CD14-positive monocyte (primary cell): ENCODE measurements at regions not wholly inside any gene's neighbourhood (a gene's known extent, or its start where the extent isn't known, plus 50 kb on each side); places are given as distances from the start of the nearest gene placed in this dataset.

Experiments used
- DNase-seq, 3 donors: peaks; one replicate each; pipeline ENCODE4 v3.0.0-alpha.2; 2011 to 2022
- H2AFZ ChIP-seq: 2 replicates; pipeline ENCODE4 v1.6.0; 2012; ENCODE audit warnings: mild to moderate bottlenecking, low read depth, low read length, inconsistent platforms; ENCODE audit not compliant: insufficient read depth, poor library complexity, severe bottlenecking
- H3K27ac ChIP-seq, 2 donors: 1 replicate in 1 of 2; 2 replicates in 1 of 2; pipeline ENCODE4 v1.5.1; 2012 to 2013; ENCODE audit warnings: low read length in 2 of 2, control low read depth in 1 of 2, inconsistent platforms in 1 of 2, low read depth in 1 of 2, mild to moderate bottlenecking in 1 of 2
- H3K27me3 ChIP-seq, 2 donors: one replicate each; pipeline versions ENCODE4 v1.6.0 to v1.6.1; 2011 to 2013; ENCODE audit warnings: low read length in 2 of 2; ENCODE audit not compliant: control insufficient read depth in 2 of 2, insufficient read depth in 2 of 2
- H3K36me3 ChIP-seq, 2 donors: replicated peaks in 1 of 2; 1 replicate in 1 of 2; 2 replicates in 1 of 2; pipeline versions ENCODE4 v1.5.1 to v1.6.1; 2012 to 2013; ENCODE audit warnings: low read length in 2 of 2, control low read depth in 1 of 2, inconsistent platforms in 1 of 2, mild to moderate bottlenecking in 1 of 2; ENCODE audit not compliant: insufficient read depth in 2 of 2, control insufficient read depth in 1 of 2
- H3K4me1 ChIP-seq, 2 donors: 1 replicate in 1 of 2; 2 replicates in 1 of 2; pipeline versions ENCODE4 v1.5.1 to v1.6.1; 2012 to 2013; ENCODE audit warnings: low read length in 2 of 2, control low read depth in 1 of 2, inconsistent platforms in 1 of 2, mild to moderate bottlenecking in 1 of 2, moderate library complexity in 1 of 2; ENCODE audit not compliant: insufficient read depth in 2 of 2, control insufficient read depth in 1 of 2
- H3K4me2 ChIP-seq: replicated peaks from 2 replicates; pipeline ENCODE3; 2012; ENCODE audit warnings: low read length, moderate library complexity, mild to moderate bottlenecking; ENCODE audit not compliant: poor library complexity, severe bottlenecking; ENCODE audit errors: extremely low read depth
- H3K4me3 ChIP-seq, 3 experiments: fragments of 200-600 bp in 1 of 3; sonication (generic) in 1 of 3; replicated peaks in 1 of 3; 1 replicate in 2 of 3; 2 replicates in 1 of 3; pipeline ENCODE4 v1.5.1; 2011 to 2013; ENCODE audit warnings: low read length in 3 of 3, mild to moderate bottlenecking in 3 of 3, control low read depth in 2 of 3, low read depth in 2 of 3, inconsistent platforms in 1 of 3, moderate library complexity in 1 of 3
- H3K79me2 ChIP-seq: 2 replicates; pipeline ENCODE4 v1.6.0; 2012; ENCODE audit warnings: mild to moderate bottlenecking, control low read depth, inconsistent platforms, low read length, moderate library complexity; ENCODE audit not compliant: insufficient read depth
- H3K9ac ChIP-seq: 2 replicates; pipeline ENCODE4 v1.6.0; 2017; ENCODE audit warnings: low read length, mild to moderate bottlenecking; ENCODE audit not compliant: insufficient read depth, poor library complexity, severe bottlenecking
- H3K9me3 ChIP-seq, 2 donors: replicated peaks in 1 of 2; 1 replicate in 1 of 2; 2 replicates in 1 of 2; pipeline versions ENCODE4 v1.5.1 to v1.6.1; 2012 to 2013; ENCODE audit warnings: low read length in 2 of 2, control low read depth in 1 of 2; ENCODE audit not compliant: control insufficient read depth in 1 of 2, insufficient read depth in 1 of 2
- H4K20me1 ChIP-seq: 2 replicates; pipeline ENCODE4 v1.6.0; 2012; ENCODE audit warnings: mild to moderate bottlenecking, low read length, control low read depth, moderate library complexity; ENCODE audit not compliant: insufficient read depth
- H3K27ac Mint-ChIP-seq, 7 donors: one replicate each; pipeline ENCODE4 v1.8.0; 2020; ENCODE audit warnings: mild to moderate bottlenecking in 7 of 7, mixed read lengths in 7 of 7, moderate library complexity in 6 of 7, inconsistent platforms in 2 of 7
- H3K27me3 Mint-ChIP-seq, 3 donors: one replicate each; pipeline ENCODE4 v1.8.0; 2021 to 2022; ENCODE audit warnings: low read depth in 3 of 3, mild to moderate bottlenecking in 3 of 3, mixed read lengths in 3 of 3, moderate library complexity in 3 of 3, inconsistent platforms in 1 of 3
- H3K36me3 Mint-ChIP-seq, 2 donors: one replicate each; pipeline ENCODE4 v1.8.0; 2020; ENCODE audit warnings: mixed read lengths in 2 of 2, inconsistent platforms in 1 of 2, mild to moderate bottlenecking in 1 of 2
- H3K4me1 Mint-ChIP-seq: one replicate; pipeline ENCODE4 v1.8.0; 2020; ENCODE audit warnings: mild to moderate bottlenecking, mixed read lengths
- H3K4me3 Mint-ChIP-seq, 2 donors: one replicate each; pipeline ENCODE4 v1.8.0; 2020; ENCODE audit warnings: mild to moderate bottlenecking in 2 of 2, mixed read lengths in 2 of 2, moderate library complexity in 1 of 2
- H3K9me3 Mint-ChIP-seq, 7 donors: one replicate each; pipeline ENCODE4 v1.8.0; 2020 to 2022; ENCODE audit warnings: mixed read lengths in 7 of 7, mild to moderate bottlenecking in 6 of 7, moderate library complexity in 6 of 7, inconsistent platforms in 2 of 7
- CTCF ChIP-seq: fragments of 200-600 bp; IDR thresholded peaks from one replicate; pipeline ENCODE4 v1.8.0; 2022; ENCODE audit warnings: antibody characterized with exemption, mild to moderate bottlenecking
- WGBS: methylation state at CpG from one replicate; pipeline ENCODE4 v1.1.5; 2013; ENCODE audit warnings: missing lambda C conversion rate; ENCODE audit not compliant: insufficient coverage; 5-methylcytosine and 5-hydroxymethylcytosine counted together
- intact Hi-C, 2 donors: fragments of 100-400 bp; cut with micrococcal nuclease; formaldehyde crosslinking; loops; one replicate each; pipeline versions ENCODE4 v1.15.0 to v1.15.1; 2023

- Mint-ChIP-seq H3K4me3 (no peak overlapping the region), H3K9me3 (peaks cover 0 to 6% (median 3%) of the 10 kb centered on the region in 7 donors), H3K36me3 (no peaks in the 10 kb centered on the region), H3K27me3 (peaks cover 0 to 3% (median 2%) of the 10 kb centered on the region in 3 donors), H3K27ac (no peak overlapping the region), H3K4me1 (no peaks in the 10 kb centered on the region)
- H3K27me3 ChIP-seq = no peaks in the 10 kb centered on the region
- H4K20me1 ChIP-seq = no peaks in the 10 kb centered on the region
- WGBS = no CpG with 5 or more reads among the region's 3 CpGs
- no peaks in the 10 kb centered on the region for H3K79me2 ChIP-seq
- H3K4me1 ChIP-seq = no peaks in the 10 kb centered on the region
- H3K9ac ChIP-seq = no peak overlapping the region
- intact Hi-C loops = no loop called here
- no peak overlapping the region for H3K4me3 ChIP-seq
- no peak overlapping the region for H2AFZ ChIP-seq
- H3K9me3 ChIP-seq = no peaks in the 10 kb centered on the region
- no peak for DNase-seq
- H3K27ac ChIP-seq = no peak overlapping the region
- TF ChIP-seq CTCF = no peak
- no peaks in the 10 kb centered on the region for H3K36me3 ChIP-seq
- no peak overlapping the region for H3K4me2 ChIP-seq
Measured at GRCh38 chr9:115879451-115879850, 274.1 kb upstream of the PAPPA start.

- Histone ChIP-seq H3K27me3 (no peaks in the 10 kb centered on the region), H3K9ac (no peak overlapping the region), H4K20me1 (no peaks in the 10 kb centered on the region), H3K9me3 (no peaks in the 10 kb centered on the region), H3K27ac (no peak overlapping the region), H3K4me2 (no peak overlapping the region), H3K36me3 (no peaks in the 10 kb centered on the region), H2AFZ (no peak overlapping the region), H3K79me2 (no peaks in the 10 kb centered on the region), H3K4me3 (no peak overlapping the region), H3K4me1 (no peaks in the 10 kb centered on the region)
- TF ChIP-seq CTCF = no peak
- H3K9me3 Mint-ChIP-seq = peaks cover 0 to 6% (median 3%) of the 10 kb centered on the region in 7 donors
- H3K4me3 Mint-ChIP-seq = no peak overlapping the region
- no peak for DNase-seq
- WGBS = 87% methylated on average over 4 of the region's 5 CpGs
- no peak overlapping the region for H3K27ac Mint-ChIP-seq
- no peaks in the 10 kb centered on the region for H3K36me3 Mint-ChIP-seq
- intact Hi-C loops = no loop called here
- no peaks in the 10 kb centered on the region for H3K4me1 Mint-ChIP-seq
- H3K27me3 Mint-ChIP-seq = peaks cover 0 to 3% (median 2%) of the 10 kb centered on the region in 3 donors
Measured at GRCh38 chr9:115880221-115880885, 273.2 kb upstream of the PAPPA start.
